ENCODE measurements at regions not wholly inside any gene's neighbourhood (a gene's known extent, or its start where the extent isn't known, plus 50 kb on each side); places are given as distances from the start of the nearest gene placed in this dataset.
"Not testable (repeated sequence)": the region's sequence is repeated elsewhere in the genome, so short reads cannot be mapped to it uniquely, and the experiment has no call there.

DNA sequence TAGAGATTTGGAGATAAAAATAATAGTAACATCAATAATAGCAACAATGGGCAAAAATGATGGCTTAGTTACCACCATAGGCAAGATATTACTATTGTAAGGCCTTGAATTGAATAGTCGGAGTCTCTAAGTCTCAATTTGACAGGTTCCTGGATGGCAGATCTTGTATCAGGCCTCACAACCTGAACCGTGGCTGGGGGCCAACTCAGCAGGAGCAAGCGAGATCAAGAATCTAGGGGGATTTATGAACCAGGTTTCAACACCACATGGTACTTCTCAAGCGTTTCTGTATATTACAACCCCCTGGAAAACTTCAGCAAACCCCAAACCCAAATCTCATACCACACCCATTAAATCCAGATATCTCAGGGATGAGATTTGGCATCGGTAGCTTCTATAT is 573.8 kb downstream of the LIG4 start:
- no peak for DNase-seq

DNA sequence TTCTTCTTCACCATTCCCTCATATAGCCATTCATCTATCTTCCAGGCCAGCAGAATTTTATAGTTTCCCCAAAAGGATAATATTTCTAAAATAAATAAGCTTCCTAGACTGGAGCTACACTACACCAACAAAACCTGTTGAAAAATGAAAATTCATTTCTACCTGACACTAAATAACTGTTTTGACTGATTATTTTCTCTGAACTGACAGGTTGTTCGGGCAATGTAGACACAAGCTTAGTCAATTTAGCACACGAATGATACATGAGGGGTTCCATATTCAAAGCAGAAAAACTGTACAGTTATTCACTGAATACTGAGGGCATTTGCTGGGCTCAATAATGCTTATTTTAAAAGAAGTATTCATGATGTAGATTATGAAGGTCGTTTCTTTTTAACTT is 589.7 kb downstream of the LIG4 start:
- no peak for DNase-seq

DNA sequence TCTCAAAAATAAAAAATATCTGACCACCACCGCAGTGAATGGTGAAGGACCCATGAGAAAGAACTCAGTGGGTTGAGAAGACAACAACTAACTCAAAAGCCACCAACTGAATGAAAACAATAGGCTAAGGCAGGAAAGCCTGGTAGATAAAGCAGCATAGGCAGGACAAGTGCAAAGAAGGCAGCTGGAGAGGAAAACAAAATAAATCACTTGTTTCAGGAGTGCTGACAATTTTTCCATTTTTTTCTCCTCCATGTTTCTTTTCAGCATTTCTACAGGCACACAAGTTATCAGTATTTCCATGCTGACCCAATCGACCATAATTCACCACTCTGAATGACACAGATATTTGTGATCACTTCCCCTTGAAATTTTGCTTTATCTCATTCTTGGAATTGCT is 597.8 kb downstream of the LIG4 start:
- no peak for DNase-seq

DNA sequence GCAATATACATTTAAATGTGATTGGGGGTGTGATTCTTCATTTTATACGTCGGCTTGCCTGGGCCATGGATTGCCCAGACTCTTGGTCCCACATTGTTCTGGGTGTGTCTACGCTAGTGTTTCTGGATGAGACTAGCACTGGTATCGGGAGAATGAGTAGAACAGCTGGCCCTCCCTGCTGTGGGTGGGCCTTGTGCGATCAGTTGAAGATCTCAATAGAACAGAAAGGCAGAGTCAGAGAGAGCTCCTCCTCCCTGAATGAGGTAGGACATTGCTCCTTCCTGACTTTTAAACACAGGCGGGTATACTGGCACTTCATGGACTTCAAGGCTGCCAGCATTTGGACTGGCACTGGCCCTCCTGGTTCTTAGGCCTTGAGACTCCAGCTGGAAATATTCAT is 603.0 kb downstream of the LIG4 start:
- no peak for DNase-seq

DNA sequence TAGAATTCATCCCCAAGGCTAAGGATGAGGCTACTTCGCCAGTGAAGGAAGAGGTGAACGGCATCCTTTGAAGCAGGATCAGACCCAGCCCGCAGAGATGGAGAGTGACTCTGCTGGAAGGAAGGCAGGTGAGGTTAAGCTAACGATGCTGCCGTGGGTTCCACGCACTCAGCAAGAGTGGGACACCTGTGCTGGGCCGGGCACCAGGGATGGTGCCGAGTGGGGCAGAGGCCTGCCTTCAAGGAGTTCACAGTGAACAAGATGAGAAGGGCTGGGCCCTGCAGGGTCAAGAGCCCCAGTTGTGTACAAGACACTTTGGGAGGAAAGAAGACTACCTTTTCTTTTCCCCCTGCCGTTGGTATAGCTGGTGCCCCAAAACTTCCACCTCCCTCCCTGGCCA is 606.6 kb downstream of the LIG4 start:
- DNase-seq: no peak

DNA sequence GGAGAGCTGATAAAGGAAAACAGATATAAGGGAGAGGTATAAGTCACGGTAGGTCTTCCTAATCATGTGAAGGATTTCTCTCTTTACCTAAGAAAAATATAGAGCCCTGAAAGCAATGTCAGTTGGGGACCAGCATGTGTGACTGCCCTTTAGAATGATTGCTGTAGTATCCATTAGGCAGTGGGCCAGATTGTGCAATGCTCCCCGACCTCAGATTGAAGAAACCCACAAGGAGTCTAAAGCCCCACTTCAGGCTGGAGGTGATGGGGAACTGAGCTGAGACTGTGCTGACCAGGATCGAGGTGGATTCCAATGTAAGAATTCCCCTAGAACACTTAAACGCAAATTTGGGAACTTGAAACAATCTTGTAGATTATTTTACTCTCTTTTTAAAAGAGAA is 614.4 kb downstream of the LIG4 start:
- DNase-seq: no peak

DNA sequence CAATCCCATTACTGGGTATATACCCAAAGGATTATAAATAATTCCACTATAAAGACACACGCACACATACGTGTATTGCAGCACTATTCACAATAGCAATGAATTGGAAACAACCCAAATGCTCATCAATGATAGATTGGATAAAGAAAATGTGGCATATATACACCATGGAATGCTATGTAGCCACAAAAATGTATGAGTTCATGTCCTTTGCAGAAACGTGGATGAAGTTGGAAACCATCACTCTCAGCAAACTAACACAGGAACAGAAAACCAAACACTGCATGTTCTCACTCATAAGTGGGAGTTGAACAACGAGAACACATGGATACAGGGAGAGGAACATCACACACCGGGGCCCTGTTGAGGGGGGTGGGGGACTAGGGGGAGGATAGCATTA is 619.0 kb downstream of the LIG4 start:
- DNase-seq: not testable (repeated sequence)

DNA sequence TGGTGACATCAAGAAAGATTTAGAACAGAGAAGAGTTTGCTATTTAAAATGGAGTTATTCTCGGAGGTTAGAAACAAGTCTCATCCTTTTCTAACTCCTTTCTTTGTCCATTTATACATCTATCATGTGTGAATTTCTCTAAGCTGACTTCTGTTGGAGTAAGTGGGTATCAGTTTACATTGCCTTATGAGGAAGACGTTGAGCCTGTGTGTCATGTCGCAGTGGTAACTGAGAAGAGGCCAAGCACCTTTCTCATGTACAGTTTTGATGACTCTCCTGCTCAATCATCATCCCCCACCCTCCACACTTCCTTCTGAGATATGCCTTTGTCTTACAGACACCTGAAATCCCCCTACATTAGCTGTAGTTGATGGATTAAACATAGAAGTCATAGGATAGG is 624.8 kb downstream of the LIG4 start:
- DNase-seq: no peak

DNA sequence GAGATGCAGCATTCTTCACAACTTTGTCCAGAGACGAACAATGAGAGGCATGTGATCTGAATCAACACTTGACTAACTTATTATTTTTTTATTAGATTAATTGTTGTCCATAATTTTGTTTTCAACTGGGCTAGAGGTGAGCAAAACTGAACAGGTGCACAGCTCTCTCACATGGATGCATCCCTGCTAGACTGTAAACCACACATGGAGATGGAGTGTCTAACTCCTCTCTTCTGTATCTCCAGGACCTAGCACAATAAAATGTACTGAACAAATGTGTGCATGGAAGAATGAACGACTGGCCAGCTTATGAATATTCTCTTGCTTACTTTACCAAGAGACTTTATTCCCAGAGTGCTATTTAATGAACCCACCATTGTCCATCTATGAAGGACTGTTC is 627.7 kb downstream of the LIG4 start:
- DNase-seq: no peak

DNA sequence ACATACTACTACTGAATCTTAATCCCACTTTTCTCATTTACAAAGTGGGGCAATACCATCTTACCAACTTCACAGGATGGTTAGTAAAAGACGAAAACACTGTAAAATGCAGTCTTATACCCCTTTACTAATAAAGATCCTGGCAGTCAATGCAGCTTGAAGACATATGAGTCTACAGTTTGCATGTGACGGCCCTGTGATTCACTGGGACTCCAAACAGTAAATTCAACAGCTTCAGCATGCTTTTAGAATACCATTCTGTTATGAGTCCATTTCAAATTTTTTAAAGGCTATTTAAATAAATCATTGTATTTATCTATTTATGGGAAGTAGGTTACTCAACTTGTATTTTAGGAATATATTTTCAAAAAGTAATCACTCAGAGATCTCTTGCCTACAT is 629.1 kb downstream of the LIG4 start:
- DNase-seq: no peak

DNA sequence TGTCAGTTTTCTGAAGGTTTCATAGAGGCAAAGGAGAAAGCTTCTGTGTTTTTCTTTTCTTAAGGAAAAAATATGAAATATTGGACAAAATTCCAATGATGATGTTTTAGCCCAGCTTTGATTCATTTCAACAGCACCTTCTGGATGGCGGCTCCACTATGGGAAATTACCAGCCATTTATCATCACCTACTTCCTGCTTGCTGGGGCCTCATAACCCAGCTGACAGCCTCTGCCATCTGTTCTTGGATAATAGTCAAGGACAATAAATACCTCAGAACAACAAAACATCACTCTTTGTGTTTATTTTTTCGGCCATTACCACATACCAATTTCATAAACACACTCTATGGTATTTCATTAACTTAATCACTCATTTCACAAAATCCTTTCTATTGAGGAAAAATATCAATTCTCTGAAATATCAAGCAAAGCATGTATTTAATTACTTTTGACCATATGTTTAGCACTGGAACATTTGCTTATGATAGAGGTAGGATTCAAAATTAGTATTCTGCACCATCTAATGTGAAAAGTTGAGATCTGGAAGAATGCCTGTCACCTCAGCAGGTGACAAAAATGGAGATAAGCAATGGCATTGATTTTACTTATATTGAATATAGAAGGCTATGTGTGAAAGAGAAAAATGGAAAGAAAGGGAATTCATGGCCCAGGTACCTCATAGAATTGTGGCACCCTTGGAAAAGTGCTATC is 629.7 kb downstream of the LIG4 start:
- no peak for DNase-seq

DNA sequence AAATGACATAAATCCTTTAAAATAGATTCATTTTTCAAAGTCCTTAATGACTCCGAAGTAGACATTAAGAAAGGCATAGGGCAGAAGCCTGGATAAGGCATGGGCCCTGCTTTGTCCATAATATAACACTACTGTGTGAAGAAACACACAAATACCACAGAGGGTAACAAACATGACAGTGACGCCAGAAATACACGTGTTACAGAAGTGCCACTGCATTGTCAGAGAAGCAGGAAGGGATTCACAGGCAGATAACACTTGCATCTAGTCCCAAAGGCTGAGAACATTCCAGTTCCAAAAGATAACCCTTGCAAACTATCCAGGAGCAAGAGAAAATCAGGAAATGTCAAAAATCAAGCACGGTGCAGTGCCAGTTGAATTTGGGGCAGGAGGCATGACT is 633.2 kb downstream of the LIG4 start:
- no peak for DNase-seq

DNA sequence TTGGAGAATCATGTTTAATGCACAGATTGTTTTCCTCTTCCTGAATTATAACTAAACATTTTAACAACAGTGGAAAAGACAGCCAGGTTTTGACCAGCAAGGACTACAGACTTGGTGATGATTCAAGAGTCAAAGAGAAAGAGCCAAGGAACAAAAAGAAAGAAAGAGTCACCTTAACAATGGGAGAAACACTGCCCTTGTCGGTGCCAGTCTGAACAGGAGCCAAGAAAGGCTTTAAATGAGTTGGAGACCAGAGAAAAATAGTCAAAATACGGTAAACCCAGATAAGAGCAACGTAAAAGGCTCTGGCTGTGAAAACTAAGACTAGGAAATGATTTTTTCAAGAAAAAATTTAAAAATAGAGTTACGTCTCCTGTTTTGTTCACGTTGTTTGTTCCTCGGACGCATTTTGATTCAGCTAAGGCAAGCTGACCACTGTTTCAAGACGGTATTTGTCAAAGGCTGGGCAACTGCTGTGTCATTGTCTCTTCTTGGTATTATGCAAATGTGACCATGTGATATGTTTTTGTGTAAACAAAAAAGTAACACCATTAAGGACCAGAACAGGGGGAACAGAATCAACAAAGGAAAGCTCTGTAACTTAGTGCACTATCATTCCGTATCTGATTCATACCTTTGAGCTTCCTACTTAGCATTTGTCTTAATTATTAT is 634.5 kb downstream of the LIG4 start:
- DNase-seq: no peak

DNA sequence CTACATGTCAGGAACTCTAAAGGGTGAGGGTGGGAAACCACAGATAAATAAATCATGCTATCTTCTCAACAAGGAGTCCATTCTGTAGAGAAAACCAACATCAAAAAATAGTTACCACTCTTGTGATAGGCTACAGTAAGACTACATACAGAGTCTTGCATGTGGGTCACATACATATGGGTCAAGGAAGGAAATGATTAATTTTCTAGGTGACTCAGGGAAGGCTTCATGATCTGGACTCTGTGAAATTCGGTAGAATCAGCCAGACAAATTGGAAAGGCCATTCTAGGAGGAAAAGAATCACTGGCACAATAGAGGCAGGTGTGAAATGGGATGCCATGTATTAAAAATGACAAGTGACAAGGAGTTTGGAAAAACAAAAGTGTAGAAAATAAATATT is 638.9 kb downstream of the LIG4 start:
- DNase-seq: no peak

DNA sequence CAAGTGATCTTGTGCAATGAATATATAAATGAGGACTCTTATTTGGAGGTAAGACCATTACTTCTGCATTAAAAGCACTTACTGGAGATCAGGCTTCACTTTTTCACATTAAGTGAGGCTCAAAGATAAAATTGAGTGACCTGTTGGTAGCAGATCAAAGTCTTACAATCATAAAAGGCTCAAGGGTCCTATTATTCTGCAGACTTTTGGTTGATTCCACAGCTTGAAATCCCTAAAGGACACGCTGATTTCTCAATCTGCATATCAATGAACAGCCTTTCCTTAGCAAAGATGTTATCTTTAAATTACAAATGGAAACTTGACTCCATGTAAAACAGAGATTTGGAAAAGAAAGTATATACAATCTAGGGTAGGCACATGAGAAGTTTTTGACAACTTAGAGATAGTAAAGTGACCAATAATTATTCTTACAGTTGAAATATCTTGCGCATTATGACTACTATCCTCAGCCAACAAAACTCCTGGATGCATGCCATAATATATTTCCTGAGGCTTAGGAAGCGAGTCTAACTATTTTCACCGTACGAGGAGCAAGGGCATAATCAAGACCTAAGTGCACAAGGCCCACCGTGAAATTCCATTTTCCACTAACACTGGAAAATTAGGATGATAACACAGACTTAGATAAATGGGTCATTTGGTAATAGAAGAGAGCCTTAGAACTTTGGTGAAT is 640.7 kb downstream of the LIG4 start:
- DNase-seq: no peak

DNA sequence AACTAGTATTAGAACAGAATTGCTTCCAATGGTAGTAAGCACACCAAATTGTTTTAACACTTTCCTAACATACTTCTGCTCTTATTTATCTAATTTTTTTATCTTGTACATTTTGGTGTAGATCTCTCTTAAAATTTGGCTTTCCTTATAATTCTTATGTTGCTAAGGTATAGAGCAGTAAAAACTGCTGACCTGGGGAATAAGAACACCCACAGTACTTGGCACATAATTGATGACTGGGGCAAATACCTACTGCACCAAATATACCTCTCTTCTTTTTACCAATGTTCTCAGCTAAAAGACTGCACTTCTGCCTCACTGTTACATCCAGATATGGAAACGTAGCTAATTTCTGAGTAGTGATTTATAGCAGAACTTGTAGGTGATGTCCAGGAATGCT is 642.2 kb downstream of the LIG4 start:
- no peak for DNase-seq

DNA sequence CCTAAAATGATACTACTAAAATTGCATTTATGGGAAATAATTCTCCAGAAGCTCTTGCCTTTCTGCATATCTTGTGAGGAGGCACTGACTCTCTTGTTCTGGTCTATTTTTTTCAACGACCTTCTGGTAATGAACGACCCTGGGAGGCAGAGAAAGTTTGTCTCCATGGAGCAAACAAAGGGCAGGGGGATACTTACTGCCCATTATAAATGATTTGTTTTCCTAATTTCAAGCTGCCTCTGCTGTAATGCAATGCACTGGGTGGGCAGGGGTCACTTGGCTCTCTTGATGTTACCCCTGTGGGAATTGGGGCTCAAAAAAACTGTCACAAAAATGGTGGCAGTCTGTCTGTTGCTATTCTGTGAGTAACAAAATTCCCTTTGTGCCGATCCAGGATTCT is 643.2 kb downstream of the LIG4 start:
- no peak for DNase-seq

DNA sequence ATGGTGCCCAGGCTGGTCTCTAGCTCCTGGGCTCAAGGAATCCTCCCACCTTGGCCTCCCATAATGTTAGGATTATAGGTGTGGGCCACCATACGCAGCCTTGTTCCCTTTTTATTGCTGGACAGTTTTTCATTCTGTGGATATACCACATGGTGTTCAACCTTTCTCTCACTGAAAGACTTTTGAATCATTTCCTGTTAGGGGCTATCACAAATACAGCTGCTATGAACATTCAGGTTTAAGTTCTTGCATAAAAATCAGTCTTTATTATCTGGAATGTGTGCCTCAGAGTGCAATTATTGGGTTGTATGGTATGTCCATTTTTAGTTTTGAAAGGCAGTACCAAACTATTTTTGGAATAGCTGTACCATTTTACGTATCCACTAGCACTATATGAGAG is 647.2 kb downstream of the LIG4 start:
- no peak for DNase-seq

DNA sequence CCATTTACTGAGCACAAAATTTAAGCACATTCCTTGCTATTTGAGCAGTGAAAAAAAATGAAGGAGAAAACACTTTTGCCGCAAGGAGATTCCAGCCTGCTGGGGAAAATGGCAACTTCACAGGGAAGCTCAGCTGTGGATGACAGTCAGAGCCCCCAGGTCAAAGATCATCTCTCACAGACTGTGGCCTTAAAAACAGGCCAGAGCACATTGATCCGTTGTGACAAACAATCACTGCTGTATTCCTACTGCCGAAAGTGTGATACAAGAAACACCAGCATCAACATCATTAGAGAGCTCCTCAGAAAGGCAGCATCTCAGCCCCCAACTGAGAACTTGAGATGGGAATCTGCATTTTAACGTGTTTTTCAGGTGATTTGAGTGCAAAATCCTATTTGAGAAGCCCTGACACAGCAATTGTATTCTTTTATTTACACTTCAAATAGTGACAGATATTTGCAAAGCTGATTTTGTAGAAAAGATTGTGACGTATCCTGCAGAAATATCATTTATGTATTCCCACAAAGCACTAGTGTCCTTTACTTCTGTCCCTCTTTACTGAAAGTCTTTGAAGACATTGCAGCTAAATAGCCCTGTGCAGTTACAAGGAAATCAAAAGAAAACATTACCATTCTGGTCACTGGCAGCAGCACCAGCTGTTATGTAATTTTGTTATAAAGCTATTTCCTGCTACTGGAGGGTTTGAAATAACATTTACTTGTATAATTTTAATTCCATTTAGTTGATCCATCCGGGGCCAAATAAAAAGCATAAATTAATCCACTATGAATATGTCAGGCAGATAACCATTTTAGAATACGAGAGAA is 652.0 kb downstream of the LIG4 start:
- DNase-seq: no peak

DNA sequence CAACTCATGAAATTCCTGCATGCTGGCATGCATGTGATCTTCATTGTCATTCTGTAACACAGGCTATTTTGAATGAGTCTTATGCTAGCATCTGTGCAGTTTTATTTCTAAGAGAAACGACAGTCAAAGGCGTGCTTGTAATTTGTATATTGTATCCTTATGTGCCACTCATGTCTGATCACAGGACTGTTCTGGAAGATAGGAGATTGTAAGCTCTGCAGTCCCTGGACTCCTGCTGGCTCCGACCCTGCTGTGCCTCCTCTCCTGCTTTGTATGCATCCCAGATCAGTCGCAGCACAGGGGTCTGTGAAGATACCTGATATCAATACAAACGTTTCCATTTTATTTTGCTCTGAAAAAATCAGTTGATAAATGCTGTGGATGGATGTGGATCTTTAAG is 653.1 kb downstream of the LIG4 start:
- no peak for DNase-seq

DNA sequence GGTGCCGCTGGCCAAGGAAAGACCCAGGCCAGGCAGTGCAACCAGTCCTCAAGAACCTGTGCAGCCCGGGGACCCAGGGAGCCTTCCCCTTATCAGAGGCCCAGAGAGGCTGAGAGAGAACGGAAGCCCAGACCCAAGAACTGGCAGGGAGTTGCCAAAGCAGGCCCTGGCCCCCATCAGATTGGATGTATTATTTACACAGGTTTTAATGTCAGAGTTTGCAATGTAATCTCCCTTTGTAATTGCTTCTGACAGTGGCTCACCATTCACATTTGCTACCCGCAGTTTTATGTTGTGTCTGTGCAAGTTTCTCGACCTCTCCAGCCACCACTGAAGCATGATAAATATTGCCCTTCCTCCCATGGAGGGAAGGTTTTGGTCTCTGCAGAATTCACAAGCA is 660.9 kb downstream of the LIG4 start:
- peak; percentile 23 for DNase-seq

DNA sequence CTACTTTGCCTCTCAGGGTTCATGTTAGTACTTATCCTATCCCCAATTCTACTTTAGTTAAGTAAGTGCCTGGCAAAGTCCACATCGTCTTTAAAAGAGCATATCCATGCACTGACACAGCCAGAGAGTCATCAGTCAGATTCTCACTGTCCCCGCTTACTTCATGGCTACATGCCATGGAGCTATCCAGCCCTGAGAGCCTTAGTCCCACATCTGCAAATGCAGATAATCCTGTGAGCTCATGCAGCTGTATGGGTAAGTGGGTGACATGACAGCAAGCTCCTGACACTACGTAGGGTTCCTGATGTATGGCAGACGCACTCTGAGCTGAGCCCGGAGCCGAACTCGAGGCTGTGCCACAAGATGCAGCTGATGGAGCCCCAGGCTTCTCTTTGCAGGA is 661.5 kb downstream of the LIG4 start:
- DNase-seq: no peak

DNA sequence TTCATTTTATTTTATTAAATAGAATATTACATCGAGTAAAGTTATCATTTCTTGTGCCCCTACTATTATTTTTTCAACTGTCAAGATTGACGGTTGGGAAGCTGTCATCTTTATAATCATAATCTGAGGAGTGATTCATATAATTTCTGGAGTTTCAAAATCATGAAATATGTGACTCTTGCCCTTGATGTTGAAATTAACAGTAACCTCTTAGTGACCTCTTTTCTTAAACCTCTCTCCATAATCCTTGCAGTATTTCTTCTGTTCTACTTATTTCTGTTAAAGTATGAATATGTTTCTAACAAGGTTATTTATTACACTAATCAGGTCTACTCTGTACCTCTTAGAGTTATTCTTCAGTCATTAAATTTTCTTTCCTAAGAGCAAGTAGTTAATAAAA is 663.8 kb downstream of the LIG4 start:
- DNase-seq: no peak

DNA sequence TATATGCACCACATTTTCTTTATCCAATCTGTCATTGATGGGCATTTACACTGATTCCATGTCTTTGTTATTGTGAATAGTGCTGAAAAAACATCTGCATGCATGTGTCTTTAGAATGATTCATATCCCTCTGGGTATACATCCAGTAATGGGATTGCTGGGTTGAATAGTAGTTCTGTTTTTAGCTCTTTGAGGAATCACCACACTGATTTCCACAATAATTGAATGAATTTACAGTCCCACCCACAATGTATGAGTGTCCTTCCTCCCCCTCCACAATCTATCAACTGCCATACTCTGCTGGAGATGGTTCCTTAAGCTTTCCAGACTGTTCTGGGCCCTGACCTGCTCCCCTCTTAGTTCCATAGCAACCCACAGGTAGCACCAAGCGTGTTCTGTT is 667.0 kb downstream of the LIG4 start:
- no peak for DNase-seq

All from NCI-H2107 (cell line).